H1 (cell line): ENCODE measurements at regions not wholly inside any gene's neighbourhood (a gene's known extent, or its start where the extent isn't known, plus 50 kb on each side); places are given as distances from the start of the nearest gene placed in this dataset.

ENCODE experiments used
- ATF3 ChIP-seq: IDR thresholded peaks from 2 replicates; pipeline ENCODE4 v1.6.1; 2011; ENCODE audit warnings: low read depth, mild to moderate bottlenecking, low read length; ENCODE audit not compliant: insufficient read depth
- BRCA1 ChIP-seq: IDR thresholded peaks from 2 replicates; pipeline ENCODE4 v1.6.1; 2012; ENCODE audit warnings: low read depth, low read length, improper control_type of control experiment
- CHD1 ChIP-seq: IDR thresholded peaks from 2 replicates; pipeline ENCODE4 v1.6.1; 2012; ENCODE audit warnings: low read depth, low read length, improper control_type of control experiment
- CHD7 ChIP-seq: fragments of 300-600 bp; sonication (generic); IDR thresholded peaks from 2 replicates; pipeline ENCODE4 v1.7.1; 2012; ENCODE audit warnings: low read length, moderate library complexity, mild to moderate bottlenecking, inconsistent platforms; ENCODE audit not compliant: insufficient replicate concordance
- EP300 ChIP-seq, 2 experiments: IDR thresholded peaks; 1 replicate in 1 of 2; 2 replicates in 1 of 2; pipeline ENCODE4 v1.6.1; 2011 to 2012; ENCODE audit warnings: low read depth in 2 of 2, low read length in 2 of 2, mild to moderate bottlenecking in 2 of 2, borderline replicate concordance in 1 of 2, inconsistent platforms in 1 of 2, moderate library complexity in 1 of 2
- KDM5A ChIP-seq: fragments of 200-600 bp; IDR thresholded peaks from 2 replicates; pipeline ENCODE4 v1.7.1; 2012; ENCODE audit warnings: mild to moderate bottlenecking, low read length, inconsistent platforms, mixed read lengths
- SIRT6 ChIP-seq: IDR thresholded peaks from one replicate; pipeline ENCODE4 v1.7.1; 2012; ENCODE audit warnings: low read length, inconsistent platforms
- SP2 ChIP-seq: IDR thresholded peaks from 2 replicates; pipeline ENCODE4 v1.6.1; 2012; ENCODE audit warnings: mild to moderate bottlenecking, low read length, inconsistent platforms
- TAF1 ChIP-seq: IDR thresholded peaks from 2 replicates; pipeline ENCODE4 v1.6.1; 2011; ENCODE audit warnings: mild to moderate bottlenecking, low read depth, low read length
- TAF7 ChIP-seq: optimal IDR thresholded peaks from 2 replicates; pipeline ENCODE3; 2011; ENCODE audit warnings: low read depth, mild to moderate bottlenecking, inconsistent platforms, low read length, moderate library complexity, borderline replicate concordance

DNA sequence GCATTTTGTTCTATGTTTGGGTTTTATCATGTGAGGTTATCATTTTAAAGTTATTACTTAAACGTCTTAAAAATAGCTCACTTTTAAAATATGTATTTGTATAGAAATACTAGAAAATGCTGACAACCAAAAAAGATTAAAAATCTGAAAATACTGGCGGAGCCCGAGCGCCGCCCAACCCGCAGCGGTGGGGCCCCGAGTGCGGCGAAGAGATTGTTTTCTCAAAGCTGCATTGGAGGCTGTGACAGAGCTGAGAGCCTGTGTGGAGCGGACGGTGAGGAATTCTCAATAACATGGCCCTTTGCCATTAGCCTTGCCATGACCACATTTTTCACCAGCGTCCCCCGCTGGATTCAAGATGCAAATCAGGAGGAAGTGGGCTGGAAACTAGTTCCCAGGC is 255.4 kb downstream of the NKX6-1 start (continued):
- TF ChIP-seq CHD7 (no peak), BRCA1 (no peak), TAF1 (no peak), SP2 (no peak), TAF7 (no peak), EP300 (IDR thresholded peaks at IDR 0.05; ENCODE audit: borderline replicate concordance in 1 of 2, low read depth in 2 of 2, low read length in 2 of 2) (no peak), SIRT6 (no peak), ATF3 (no peak), KDM5A (no peak), CHD1 (no peak)
